K562 (cell line): ENCODE measurements at regions not wholly inside any gene's neighbourhood (a gene's known extent, or its start where the extent isn't known, plus 50 kb on each side); places are given as distances from the start of the nearest gene placed in this dataset.

Source experiments
- ATAC-seq: fragments of 200-7000 bp; cut with Tn5 transposase; 3 replicates; pipeline ENCODE4 v1.9.1; 2020; ENCODE audit warnings: moderate library complexity
- BruUV-seq: library from RNA; stranded (reverse); fragments of 400-500 nt; replicated peaks from 2 replicates; lab custom pipeline; 2021; lab: Mats Ljungman, UMichigan
- CTCF ChIA-PET: fragments of 300-600 bp; formaldehyde crosslinking; extraction: SDS; loops from one replicate; lab custom pipeline; 2021; ENCODE audit warnings: low intra/inter-chr PET ratio; lab: Yijun Ruan, JAX
- POLR2A ChIA-PET: fragments of 300-600, 350-650 bp; sonication (Branson Sonifier 250); formaldehyde crosslinking; extraction: SDS; loops from one replicate; lab custom pipeline; 2021; ENCODE audit warnings: antibody characterized with exemption, inconsistent platforms; lab: Yijun Ruan, JAX
- DNase-seq, 4 experiments: peaks; one replicate each; pipeline versions ENCODE4 v3.0.0 to v3.0.0-alpha.2; 2011 to 2018; ENCODE audit warnings: low spot score in 3 of 4, mixed read lengths in 3 of 4; ENCODE audit errors: extremely low read depth in 1 of 4
- FAIRE-seq: peaks from 2 replicates; lab custom pipeline; 2011; peaks lifted over from hg19 to GRCh38; lab: Jason Lieb, UNC
- H2AFZ ChIP-seq: 2 replicates; pipeline ENCODE4 v1.6.0; 2011; ENCODE audit warnings: low read depth, low read length, control low read depth, inconsistent platforms
- H3K27ac ChIP-seq: fragments of 200-600 bp; 3 replicates; pipeline ENCODE4 v1.8.0; 2011; ENCODE audit warnings: low read depth, mild to moderate bottlenecking, control low read depth, inconsistent platforms, low read length, moderate library complexity, mixed read lengths; ENCODE audit errors: extremely low read depth
- H3K27me3 ChIP-seq, 2 experiments: fragments of 300-600 bp in 1 of 2; 2 replicates in 1 of 2; 3 replicates in 1 of 2; pipeline versions ENCODE4 v1.6.0 to v1.8.0; 2011; ENCODE audit warnings: inconsistent platforms in 2 of 2, low read length in 2 of 2, mild to moderate bottlenecking in 1 of 2, mixed read lengths in 1 of 2, moderate library complexity in 1 of 2; ENCODE audit not compliant: control insufficient read depth in 2 of 2, insufficient read depth in 2 of 2
- H3K36me3 ChIP-seq: fragments of 300-600 bp; 3 replicates; pipeline ENCODE4 v1.8.0; 2011; ENCODE audit warnings: mild to moderate bottlenecking, low read length, inconsistent platforms; ENCODE audit not compliant: control insufficient read depth, insufficient read depth
- H3K4me1 ChIP-seq, 2 experiments: fragments of 200-600 bp in 1 of 2; replicated peaks in 1 of 2; 2 replicates in 1 of 2; 3 replicates in 1 of 2; pipeline versions ENCODE4 v1.5.1 to v1.8.0; 2011; ENCODE audit warnings: inconsistent platforms in 2 of 2, low read length in 2 of 2, mild to moderate bottlenecking in 1 of 2, mixed read lengths in 1 of 2, moderate library complexity in 1 of 2; ENCODE audit not compliant: control insufficient read depth in 2 of 2, insufficient read depth in 2 of 2
- H3K4me2 ChIP-seq: 2 replicates; pipeline ENCODE4 v1.6.1; 2011; ENCODE audit warnings: low read length, control low read depth, inconsistent platforms, mixed read lengths; ENCODE audit not compliant: insufficient read depth
- H3K4me3 ChIP-seq: fragments of 200-600 bp; sonication (generic), shearing (Covaris generic); 2 replicates; pipeline ENCODE4 v1.5.1; 2016; ENCODE audit warnings: control low read depth, inconsistent platforms
- H3K79me2 ChIP-seq: fragments of 200-600 bp; 3 replicates; pipeline ENCODE4 v1.8.0; 2011; ENCODE audit warnings: low read length, inconsistent platforms; ENCODE audit not compliant: control insufficient read depth, insufficient read depth
- H3K9ac ChIP-seq, 2 experiments: 2 replicates each; pipeline versions ENCODE4 v1.6.0 to v1.6.1; 2011; ENCODE audit warnings: low read depth in 2 of 2, low read length in 2 of 2, control low read depth in 1 of 2, inconsistent platforms in 1 of 2, mild to moderate bottlenecking in 1 of 2, mixed read lengths in 1 of 2; ENCODE audit not compliant: insufficient read depth in 1 of 2
- H3K9me1 ChIP-seq: one replicate; pipeline ENCODE4 v1.6.0; 2011; ENCODE audit warnings: inconsistent platforms, mild to moderate bottlenecking, low read length, moderate library complexity; ENCODE audit not compliant: control insufficient read depth, insufficient read depth
- H3K9me3 ChIP-seq: replicated peaks from 2 replicates; pipeline ENCODE4 v1.5.1; 2011; ENCODE audit warnings: low read depth, low read length, inconsistent platforms; ENCODE audit not compliant: control insufficient read depth, insufficient read depth
- H4K20me1 ChIP-seq: replicated peaks from 2 replicates; pipeline ENCODE4 v1.6.1; 2011; ENCODE audit warnings: low read length, inconsistent platforms, mixed read lengths; ENCODE audit not compliant: control insufficient read depth, insufficient read depth
- ARID1B ChIP-seq: fragments of 450-650 bp; IDR thresholded peaks from 2 replicates; pipeline ENCODE4 v1.6.1; 2016; ENCODE audit warnings: antibody characterized with exemption, mild to moderate bottlenecking, inconsistent platforms
- FUS ChIP-seq: fragments of 200-400 bp; formaldehyde crosslinking; optimal IDR thresholded peaks from 2 replicates; pipeline ENCODE3; 2017; ENCODE audit warnings: low read depth, low read length
- KAT2B ChIP-seq: IDR thresholded peaks from one replicate; pipeline ENCODE4 v1.6.1; 2012; ENCODE audit warnings: low read depth, mild to moderate bottlenecking, control low read depth, inconsistent platforms, low read length, moderate library complexity
- ZNF431 ChIP-seq: sonication (generic); formaldehyde crosslinking; IDR thresholded peaks from 2 replicates; pipeline ENCODE4 v1.8.0; 2022; ENCODE audit warnings: mild to moderate bottlenecking, missing genetic modification reagents
- ZZZ3 ChIP-seq: fragments of 450-650 bp; IDR thresholded peaks from 2 replicates; pipeline ENCODE4 v1.6.1; 2016; ENCODE audit warnings: antibody characterized with exemption, mild to moderate bottlenecking, moderate library complexity
- WGBS: fragments of 100-300 bp; shearing (Covaris generic); methylation state at CpG from one replicate; pipeline ENCODE4 v1.1.6; 2016; ENCODE audit warnings: low coverage, mixed read lengths; ENCODE audit not compliant: insufficient coverage; ENCODE audit errors: missing lambda C conversion rate; 5-methylcytosine and 5-hydroxymethylcytosine counted together
- in situ Hi-C: fragments of 300-500 bp; cut with MboI; formaldehyde crosslinking; loops from 4 replicates; pipeline ENCODE4 v1.15.0; 2018; ENCODE audit warnings: inconsistent platforms, mixed read lengths
- intact Hi-C: fragments of 100-400 bp; cut with micrococcal nuclease; formaldehyde crosslinking; loops from 2 replicates; pipeline ENCODE4 v1.14.2; 2022
- TF ChIP-seq, protein P1 (sequence below): fragments of 450-650 bp; formaldehyde crosslinking; IDR thresholded peaks from 2 replicates; pipeline ENCODE4 v1.4.0; 2020; ENCODE audit warnings: mild to moderate bottlenecking, moderate library complexity
- TF ChIP-seq, protein P2 (sequence below): IDR thresholded peaks from 2 replicates; pipeline ENCODE4 v1.6.1; 2016; ENCODE audit warnings: missing genetic modification characterization, missing compliant biosample characterization

DNA sequence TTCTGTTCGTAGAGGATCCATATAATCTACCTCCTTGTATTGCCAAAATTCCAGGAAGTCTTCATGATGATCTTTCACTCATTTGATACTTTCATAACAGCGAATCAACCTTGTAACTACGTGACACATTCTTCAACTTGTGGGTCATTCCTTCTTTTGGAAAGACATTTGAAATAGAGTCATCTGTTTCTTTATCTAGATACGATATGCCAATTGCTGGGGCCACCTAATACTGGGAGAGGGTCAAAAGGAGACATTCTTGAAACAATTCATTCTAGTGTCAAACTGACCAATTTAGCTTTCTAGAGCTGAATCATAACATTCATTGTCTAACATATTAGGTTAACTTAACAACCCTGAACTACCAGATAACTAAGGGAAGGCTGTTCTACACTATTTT is 62.9 kb upstream of the SMAD1 start:
- Histone ChIP-seq H3K4me3 (no peak overlapping the region), H3K4me1 (no peaks in the 10 kb centered on the region), H3K27ac (no peak overlapping the region), H3K9me1 (no peaks in the 10 kb centered on the region), H3K9me3 (no peaks in the 10 kb centered on the region), H3K36me3 (no peaks in the 10 kb centered on the region), H3K79me2 (no peaks in the 10 kb centered on the region), H4K20me1 (no peaks in the 10 kb centered on the region), H3K9ac (no peak overlapping the region), H3K27me3 (no peaks in the 10 kb centered on the region), H3K4me2 (no peak overlapping the region), H2AFZ (no peak overlapping the region)
- POLR2A ChIA-PET: no interaction called here
- no TSS peak for BruUV-seq
- intact Hi-C loops: no loop called here
- no peak for ATAC-seq
- no peak for DNase-seq
- in situ Hi-C loops: no loop called here
- CTCF ChIA-PET: no interaction called here
- 0% methylated on average over 4 of the region's 4 CpGs for WGBS
- TF ChIP-seq FUS (no peak), ZZZ3 (no peak)
- no peak for FAIRE-seq

DNA sequence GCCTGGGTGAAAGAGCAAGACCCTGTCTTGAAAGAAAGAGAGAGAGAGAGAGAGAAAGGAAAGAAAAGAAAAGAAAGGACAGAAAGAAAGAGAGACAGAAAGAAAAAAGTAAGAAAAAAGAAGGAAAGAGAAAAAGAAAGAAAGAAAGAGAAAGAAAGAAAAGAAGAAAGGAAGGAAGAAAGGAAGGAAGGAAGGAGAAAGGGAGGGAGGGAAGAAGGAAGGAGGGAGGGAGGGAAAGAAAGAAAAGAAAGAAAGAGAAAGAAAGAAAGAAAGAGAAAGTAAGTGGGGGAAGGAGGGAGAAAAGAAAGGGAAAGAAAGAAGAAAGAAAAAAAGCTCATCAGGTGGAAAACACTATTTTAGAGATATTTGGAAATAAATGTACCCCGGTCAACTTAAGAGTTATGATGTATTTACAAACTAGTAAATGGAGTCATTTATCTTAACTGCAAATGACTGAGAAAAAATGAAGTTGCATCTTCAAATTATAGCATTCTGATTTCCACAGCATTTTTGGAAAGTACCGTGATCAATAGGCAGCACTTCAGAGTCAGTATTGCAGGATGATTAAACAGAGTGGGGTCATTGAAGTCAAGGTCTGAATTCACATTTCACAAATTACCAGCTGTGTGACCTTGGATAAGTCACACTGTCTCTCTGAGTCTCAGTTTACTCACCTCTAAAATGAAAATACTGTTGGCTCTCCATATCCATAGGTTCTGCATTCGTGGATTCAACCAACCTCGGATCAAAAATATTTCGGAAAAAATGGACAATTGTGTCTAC is 64.1 kb upstream of the SMAD1 start:
- no peaks in the 10 kb centered on the region for H3K79me2 ChIP-seq
- no peaks in the 10 kb centered on the region for H3K36me3 ChIP-seq
- no peaks in the 10 kb centered on the region for H4K20me1 ChIP-seq
- in situ Hi-C loops (no loop called here), intact Hi-C loops (no loop called here)
- no peaks in the 10 kb centered on the region for H3K4me1 ChIP-seq
- H3K9me1 ChIP-seq: no peaks in the 10 kb centered on the region
- H3K27ac ChIP-seq: no peak overlapping the region
- H3K9ac ChIP-seq: no peak overlapping the region
- DNase-seq: no peak
- FAIRE-seq: no peak
- no peak overlapping the region for H3K4me3 ChIP-seq
- no peak overlapping the region for H2AFZ ChIP-seq
- WGBS: 1% methylated on average over 5 of the region's 5 CpGs
- no TSS peak for BruUV-seq
- ATAC-seq: no peak
- no peak overlapping the region for H3K4me2 ChIP-seq
- ChIA-PET CTCF (no interaction called here), POLR2A (no interaction called here)
- H3K9me3 ChIP-seq: no peaks in the 10 kb centered on the region
- H3K27me3 ChIP-seq: no peaks in the 10 kb centered on the region
- no peak for TF ChIP-seq ARID1B
- TF ChIP-seq, protein P1, sequence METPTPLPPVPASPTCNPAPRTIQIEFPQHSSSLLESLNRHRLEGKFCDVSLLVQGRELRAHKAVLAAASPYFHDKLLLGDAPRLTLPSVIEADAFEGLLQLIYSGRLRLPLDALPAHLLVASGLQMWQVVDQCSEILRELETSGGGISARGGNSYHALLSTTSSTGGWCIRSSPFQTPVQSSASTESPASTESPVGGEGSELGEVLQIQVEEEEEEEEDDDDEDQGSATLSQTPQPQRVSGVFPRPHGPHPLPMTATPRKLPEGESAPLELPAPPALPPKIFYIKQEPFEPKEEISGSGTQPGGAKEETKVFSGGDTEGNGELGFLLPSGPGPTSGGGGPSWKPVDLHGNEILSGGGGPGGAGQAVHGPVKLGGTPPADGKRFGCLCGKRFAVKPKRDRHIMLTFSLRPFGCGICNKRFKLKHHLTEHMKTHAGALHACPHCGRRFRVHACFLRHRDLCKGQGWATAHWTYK (CRISPR knock-in tag): no peak
- no peak for TF ChIP-seq ZNF431 (CRISPR knock-in tag)
- no peak for TF ChIP-seq KAT2B
- TF ChIP-seq, protein P2, sequence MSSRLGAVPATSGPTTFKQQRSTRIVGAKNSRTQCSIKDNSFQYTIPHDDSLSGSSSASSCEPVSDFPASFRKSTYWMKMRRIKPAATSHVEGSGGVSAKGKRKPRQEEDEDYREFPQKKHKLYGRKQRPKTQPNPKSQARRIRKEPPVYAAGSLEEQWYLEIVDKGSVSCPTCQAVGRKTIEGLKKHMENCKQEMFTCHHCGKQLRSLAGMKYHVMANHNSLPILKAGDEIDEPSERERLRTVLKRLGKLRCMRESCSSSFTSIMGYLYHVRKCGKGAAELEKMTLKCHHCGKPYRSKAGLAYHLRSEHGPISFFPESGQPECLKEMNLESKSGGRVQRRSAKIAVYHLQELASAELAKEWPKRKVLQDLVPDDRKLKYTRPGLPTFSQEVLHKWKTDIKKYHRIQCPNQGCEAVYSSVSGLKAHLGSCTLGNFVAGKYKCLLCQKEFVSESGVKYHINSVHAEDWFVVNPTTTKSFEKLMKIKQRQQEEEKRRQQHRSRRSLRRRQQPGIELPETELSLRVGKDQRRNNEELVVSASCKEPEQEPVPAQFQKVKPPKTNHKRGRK (tag): peak; percentile 82
